GM21717 (cell line): ENCODE measurements at regions not wholly inside any gene's neighbourhood (a gene's known extent, or its start where the extent isn't known, plus 50 kb on each side); places are given as distances from the start of the nearest gene placed in this dataset.
A peak's percentile ranks its signal among the peaks of the same experiment; 100 is the strongest.

Source experiments
- ATAC-seq: cut with Tn5 transposase; IDR thresholded peaks from one replicate; pipeline ENCODE4 v1.9.1; 2021; ENCODE audit warnings: mild to moderate bottlenecking, moderate library complexity; ENCODE audit not compliant: unreplicated experiment

DNA sequence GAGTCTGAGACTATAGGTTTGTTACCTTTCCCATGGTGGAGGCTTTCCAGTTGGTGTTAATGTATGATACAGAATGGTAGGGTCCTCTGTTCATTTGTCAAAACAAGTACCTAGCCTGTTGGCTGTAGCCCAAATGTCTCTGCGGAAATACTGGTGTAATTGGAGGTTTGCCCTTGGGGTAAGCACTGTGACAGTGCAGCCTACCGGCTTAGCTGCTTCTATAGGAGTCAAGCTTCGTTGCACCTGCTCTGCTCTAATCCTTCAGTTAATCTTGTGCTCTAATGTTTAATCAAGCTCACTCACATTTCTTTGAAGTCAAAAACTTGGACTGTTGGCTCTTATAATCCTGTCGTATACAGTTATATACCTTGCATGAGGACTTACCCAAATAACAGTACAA, 203.4 kb downstream of the CCNG2 start:
- ATAC-seq: no peak

GRCh38 chr4:77366876-77367275, 209.9 kb downstream of the CCNG2 start:
- peak; percentile 83 for ATAC-seq

GRCh38 chr4:77367638-77368037, 210.6 kb downstream of the CCNG2 start:
- ATAC-seq: no peak

DNA sequence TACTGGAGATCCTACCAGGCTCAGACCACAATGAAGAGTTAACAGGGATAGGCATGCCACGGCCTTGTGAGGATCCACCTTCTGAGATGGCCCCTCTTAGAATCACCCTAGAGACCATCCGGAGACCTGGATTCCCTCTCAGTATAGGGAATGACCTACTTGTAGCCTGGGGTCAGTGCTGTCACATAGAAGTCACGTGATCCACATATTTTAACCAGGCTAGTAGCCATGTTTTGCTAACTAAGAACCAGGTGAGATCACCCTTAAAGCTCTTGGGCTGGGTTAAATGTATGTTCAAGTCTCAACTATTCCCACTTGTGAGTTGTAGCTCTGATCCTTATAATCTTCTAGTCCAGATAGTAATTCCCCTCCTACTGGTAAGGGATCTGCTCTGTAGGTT, 215.4 kb downstream of the CCNG2 start:
- ATAC-seq: no peak

DNA sequence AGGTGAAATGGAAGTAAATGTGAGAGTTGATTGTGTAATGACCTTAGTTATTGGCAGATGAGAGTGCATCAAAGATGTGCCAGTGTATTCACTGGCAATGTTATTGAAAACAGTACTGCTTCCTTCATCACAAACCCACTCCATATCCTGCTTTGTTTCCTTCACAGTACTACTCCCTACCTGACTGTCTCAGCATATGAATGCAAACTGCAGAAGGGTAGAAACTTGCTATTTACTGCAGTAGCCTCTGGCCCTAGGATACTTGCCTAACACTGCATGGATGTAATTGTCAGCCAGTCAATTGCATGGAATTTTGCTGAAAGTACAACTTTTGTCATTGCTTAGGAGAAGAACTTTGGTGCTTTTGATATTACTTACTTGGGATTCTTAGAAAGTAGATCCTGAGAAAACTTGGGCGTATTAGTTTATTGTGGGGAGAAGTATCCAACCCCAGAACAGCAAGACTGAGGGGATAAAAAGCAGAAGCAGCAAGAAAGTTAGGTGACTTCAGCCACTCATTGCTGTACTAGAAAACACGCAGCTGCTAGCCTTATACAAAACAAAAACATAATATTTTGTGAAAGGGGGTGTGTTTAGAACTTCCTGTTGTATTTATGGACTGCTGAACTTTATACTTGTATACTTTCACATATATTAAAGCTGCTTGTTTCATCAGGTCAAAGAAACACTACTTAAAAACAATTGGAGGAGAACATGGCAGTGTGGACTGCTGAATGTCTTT, 219.0 kb downstream of the CCNG2 start:
- no peak for ATAC-seq

- ATAC-seq: no peak
Measured at GRCh38 chr4:77376788-77377460, 219.9 kb downstream of the CCNG2 start.

DNA sequence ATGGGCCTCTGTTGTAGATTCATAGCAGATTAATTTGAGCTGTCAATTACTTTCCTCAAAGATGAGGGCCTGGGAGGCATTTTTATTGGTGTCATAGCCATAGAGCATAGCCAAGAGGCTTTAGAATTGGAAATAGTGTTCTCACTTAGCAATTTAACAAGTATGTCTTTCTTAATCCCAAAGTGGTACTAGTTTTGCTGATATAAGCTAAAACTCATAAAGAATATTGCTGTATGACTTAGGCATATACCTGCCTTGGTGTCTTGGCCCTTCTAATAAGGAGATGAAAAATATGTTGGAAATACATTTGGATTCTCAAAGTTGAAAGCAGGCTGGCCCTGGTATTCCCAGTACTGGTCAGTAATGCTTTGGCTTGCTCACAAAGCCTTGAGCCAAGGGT, 221.5 kb upstream of the CXCL13 start:
- no peak for ATAC-seq

- peak; percentile 48 for ATAC-seq
Measured at GRCh38 chr4:77385124-77385969, 220.3 kb upstream of the CXCL13 start.

DNA sequence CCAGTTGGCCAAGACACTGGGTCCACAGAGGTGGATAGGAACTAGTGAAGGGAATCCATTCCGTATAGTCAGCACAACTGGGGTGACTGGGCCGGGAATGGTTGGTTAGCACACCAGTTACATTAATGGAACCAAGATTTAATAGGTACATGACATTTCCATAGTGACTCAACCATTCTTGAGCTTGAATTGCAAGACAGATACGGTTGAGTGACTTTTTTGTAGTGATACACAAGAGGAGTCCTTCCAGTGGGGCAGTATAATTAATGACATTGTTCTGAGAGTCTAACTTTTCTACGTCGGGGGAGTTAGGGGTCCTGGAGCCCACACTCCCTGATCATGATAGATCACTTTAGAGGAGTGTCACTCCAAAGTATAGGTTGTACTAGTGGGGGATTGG, 211.6 kb upstream of the CXCL13 start:
- ATAC-seq: no peak

GRCh38 chr4:77395481-77395880, 210.1 kb upstream of the CXCL13 start:
- no peak for ATAC-seq

- no peak for ATAC-seq
Measured at GRCh38 chr4:77398256-77398655, 207.4 kb upstream of the CXCL13 start.

- no peak for ATAC-seq
Measured at GRCh38 chr4:77399831-77400230, 205.8 kb upstream of the CXCL13 start.

DNA sequence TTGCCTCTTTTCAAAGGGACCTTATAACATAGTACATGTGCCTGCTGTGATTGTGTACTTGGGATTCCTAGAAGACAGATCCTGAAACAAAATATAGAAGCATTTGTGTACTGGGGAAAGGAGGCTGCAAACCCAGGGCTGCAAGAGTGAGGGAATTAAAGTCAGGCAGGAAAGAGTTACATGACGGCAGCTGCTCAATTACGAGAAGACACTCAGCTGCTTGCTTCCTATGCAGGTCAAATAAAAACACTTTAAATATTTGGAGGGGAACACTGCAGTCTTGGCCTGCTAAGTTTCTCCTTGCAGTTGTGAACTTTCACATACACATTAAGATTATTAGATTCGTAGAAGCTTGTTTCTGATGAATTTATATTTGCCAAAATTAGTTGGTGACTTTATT, 191.9 kb upstream of the CXCL13 start:
- no peak for ATAC-seq

DNA sequence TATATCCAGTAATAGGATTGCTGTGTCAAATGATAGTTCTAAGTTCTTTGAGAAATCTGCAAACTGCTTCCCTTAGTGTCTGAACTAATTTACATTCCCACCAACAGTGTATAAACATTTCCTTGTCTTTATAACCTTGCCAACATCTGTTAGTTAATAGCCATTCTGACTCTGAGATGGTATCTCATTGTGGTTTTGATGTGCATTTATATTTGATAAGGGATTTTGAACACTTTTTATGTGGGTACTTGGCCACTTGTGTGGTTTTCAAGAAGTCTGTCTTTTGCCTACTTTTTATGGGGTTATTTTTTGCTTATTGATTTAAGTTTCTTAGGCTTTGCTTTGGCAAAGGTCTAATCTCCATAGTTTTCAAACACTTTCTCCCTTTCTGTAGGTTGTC, 189.9 kb upstream of the CXCL13 start:
- no peak for ATAC-seq

DNA sequence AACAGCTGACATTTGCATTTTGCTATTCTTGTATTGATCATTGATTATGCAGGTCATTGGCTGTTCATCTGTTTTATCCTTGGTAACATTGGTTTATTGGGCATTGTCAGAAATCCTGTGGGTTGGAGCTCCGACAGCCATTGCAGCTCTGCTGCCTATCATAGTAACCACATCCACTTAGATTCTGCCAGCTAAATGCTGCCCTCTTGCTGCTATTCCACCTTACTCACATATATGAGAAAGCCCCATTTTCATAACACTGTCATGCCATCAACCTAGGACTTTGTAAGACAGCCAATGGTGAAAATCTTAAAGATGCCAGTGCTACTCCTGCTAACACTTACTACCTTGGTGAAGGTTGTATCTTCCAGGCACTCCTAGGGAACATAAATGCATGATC, 187.3 kb upstream of the CXCL13 start:
- ATAC-seq: no peak

DNA sequence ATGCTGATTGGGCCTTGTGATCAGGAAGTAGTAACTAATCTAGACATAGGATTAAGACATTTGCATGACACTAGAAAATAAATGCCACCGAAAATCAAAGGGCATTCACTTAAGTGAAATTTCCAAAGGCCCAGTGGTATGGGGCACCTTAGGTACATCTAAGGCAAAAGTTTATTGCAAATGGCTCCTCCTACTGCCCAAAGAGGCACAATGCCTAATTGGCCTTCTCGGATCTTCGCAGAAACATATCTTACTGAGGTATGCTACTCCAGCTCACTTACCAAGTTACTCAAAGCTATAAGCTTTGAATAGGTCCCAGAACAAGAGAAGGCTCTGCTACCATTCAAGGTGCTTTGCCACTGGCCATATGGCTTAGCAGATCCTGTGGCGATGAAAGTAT, 174.8 kb upstream of the CXCL13 start:
- ATAC-seq: no peak

GRCh38 chr4:77431546-77431945, 174.1 kb upstream of the CXCL13 start:
- ATAC-seq: no peak

DNA sequence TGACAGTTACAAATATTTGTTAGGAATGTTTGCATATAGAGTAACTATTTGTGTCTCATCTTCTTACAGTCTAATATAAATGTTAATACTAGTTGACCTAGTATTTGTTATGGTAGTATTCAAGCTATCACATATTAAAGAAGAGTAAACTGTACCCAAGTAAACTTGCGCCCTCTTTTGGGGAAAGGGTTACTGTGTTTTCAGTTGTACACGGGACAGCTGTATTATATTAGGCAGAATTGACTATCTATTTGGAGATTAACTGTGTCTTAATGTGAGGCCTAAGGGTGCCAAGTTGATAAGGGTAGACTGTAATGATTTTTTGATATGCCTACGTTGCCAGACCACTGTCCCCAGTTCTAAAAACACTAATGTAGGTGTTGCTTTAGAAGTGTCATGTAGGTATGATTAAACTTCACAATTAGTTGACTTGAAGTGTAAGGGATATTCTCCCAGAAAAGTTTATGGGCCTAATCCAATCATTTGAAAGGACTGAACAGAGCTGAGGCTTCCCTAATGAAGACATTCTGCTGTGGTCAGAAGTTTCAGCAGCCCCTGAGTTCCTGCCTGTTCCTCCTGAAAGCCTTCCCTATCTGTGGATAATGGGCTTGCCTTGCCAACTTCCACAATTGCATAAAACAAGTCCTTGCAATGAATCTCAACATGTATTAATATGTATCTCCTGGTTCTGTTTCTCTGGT, 172.8 kb upstream of the CXCL13 start:
- no peak for ATAC-seq

GRCh38 chr4:77433418-77433733, 172.2 kb upstream of the CXCL13 start:
- peak; percentile 84 for ATAC-seq

GRCh38 chr4:77434299-77435092, 171.1 kb upstream of the CXCL13 start:
- ATAC-seq: no peak

DNA sequence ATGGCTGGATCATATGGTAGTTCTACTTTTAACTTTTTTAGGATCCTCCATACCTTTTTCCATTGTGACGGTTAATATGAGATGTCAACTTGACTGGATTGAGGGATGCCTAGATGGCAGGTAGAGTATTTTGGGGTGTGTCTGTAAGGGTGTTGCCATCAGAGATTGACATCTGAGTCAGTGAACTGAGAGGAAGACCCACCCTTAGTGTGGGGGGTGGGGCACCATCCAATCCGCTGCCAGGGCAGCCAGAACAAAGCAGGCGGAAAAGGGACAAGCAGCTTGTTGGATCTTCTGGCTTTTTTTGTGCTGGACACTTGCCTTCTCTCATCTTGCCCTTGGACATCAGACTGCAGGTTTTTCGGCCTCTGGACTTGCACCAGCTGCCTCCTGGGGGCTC, 168.5 kb upstream of the CXCL13 start:
- ATAC-seq: no peak
